T-helper 1 cell treated with Interleukin-12 subunit alpha and Interleukin-12 subunit beta and Interleukin-4 antibody, amounts not matched to agents 30 μg/mL and 1 μg/mL, for 36 hours (primary cell): ENCODE measurements at regions not wholly inside any gene's neighbourhood (a gene's known extent, or its start where the extent isn't known, plus 50 kb on each side); places are given as distances from the start of the nearest gene placed in this dataset.

Experiments
- H3K27ac Mint-ChIP-seq: one replicate; pipeline ENCODE4 v1.8.0; 2021; ENCODE audit warnings: mild to moderate bottlenecking, mixed read lengths
- H3K27me3 Mint-ChIP-seq: one replicate; pipeline ENCODE4 v1.8.0; 2021; ENCODE audit warnings: low read depth, mixed read lengths
- H3K36me3 Mint-ChIP-seq: one replicate; pipeline ENCODE4 v1.8.0; 2021; ENCODE audit warnings: low read depth, mixed read lengths
- H3K4me1 Mint-ChIP-seq: one replicate; pipeline ENCODE4 v1.8.0; 2021; ENCODE audit warnings: low read depth, mixed read lengths
- H3K4me3 Mint-ChIP-seq: one replicate; pipeline ENCODE4 v1.8.0; 2021; ENCODE audit warnings: mild to moderate bottlenecking, moderate library complexity, mixed read lengths
- H3K9me3 Mint-ChIP-seq: one replicate; pipeline ENCODE4 v1.8.0; 2021; ENCODE audit warnings: mixed read lengths

- no peaks in the 10 kb centered on the region for H3K27me3 Mint-ChIP-seq
- H3K9me3 Mint-ChIP-seq: no peaks in the 10 kb centered on the region
- no peak overlapping the region for H3K4me3 Mint-ChIP-seq
- H3K36me3 Mint-ChIP-seq: no peaks in the 10 kb centered on the region
- no peaks in the 10 kb centered on the region for H3K4me1 Mint-ChIP-seq
- H3K27ac Mint-ChIP-seq: no peak overlapping the region
These were observed 243.9 kb upstream of the RAB6C start for GRCh38 chr2:129735576-129735975.

GRCh38 chr2:129737660-129738527, 241.6 kb upstream of the RAB6C start:
- Mint-ChIP-seq H3K4me1 (no peaks in the 10 kb centered on the region), H3K4me3 (no peak overlapping the region), H3K36me3 (no peaks in the 10 kb centered on the region), H3K27me3 (no peaks in the 10 kb centered on the region), H3K9me3 (no peaks in the 10 kb centered on the region), H3K27ac (no peak overlapping the region)

GRCh38 chr2:129738799-129739198, 240.7 kb upstream of the RAB6C start:
- no peak overlapping the region for H3K4me3 Mint-ChIP-seq
- no peaks in the 10 kb centered on the region for H3K27me3 Mint-ChIP-seq
- H3K27ac Mint-ChIP-seq: no peak overlapping the region
- H3K9me3 Mint-ChIP-seq: no peaks in the 10 kb centered on the region
- H3K4me1 Mint-ChIP-seq: no peaks in the 10 kb centered on the region
- no peaks in the 10 kb centered on the region for H3K36me3 Mint-ChIP-seq

- no peaks in the 10 kb centered on the region for H3K36me3 Mint-ChIP-seq
- no peaks in the 10 kb centered on the region for H3K4me1 Mint-ChIP-seq
- no peak overlapping the region for H3K27ac Mint-ChIP-seq
- no peaks in the 10 kb centered on the region for H3K27me3 Mint-ChIP-seq
- H3K9me3 Mint-ChIP-seq: no peaks in the 10 kb centered on the region
- H3K4me3 Mint-ChIP-seq: no peak overlapping the region
These were observed 239.0 kb upstream of the RAB6C start for GRCh38 chr2:129740504-129740903.

- Mint-ChIP-seq H3K36me3 (no peaks in the 10 kb centered on the region), H3K4me3 (no peak overlapping the region), H3K9me3 (no peaks in the 10 kb centered on the region), H3K4me1 (no peaks in the 10 kb centered on the region), H3K27ac (no peak overlapping the region), H3K27me3 (no peaks in the 10 kb centered on the region)
These were observed 238.3 kb upstream of the RAB6C start for GRCh38 chr2:129741165-129741564.

GRCh38 chr2:129741623-129742022, 237.8 kb upstream of the RAB6C start:
- H3K4me3 Mint-ChIP-seq: no peak overlapping the region

GRCh38 chr2:129742415-129743180, 236.9 kb upstream of the RAB6C start:
- H3K4me3 Mint-ChIP-seq: no peak overlapping the region
- no peak overlapping the region for H3K27ac Mint-ChIP-seq
- no peaks in the 10 kb centered on the region for H3K36me3 Mint-ChIP-seq
- H3K9me3 Mint-ChIP-seq: no peaks in the 10 kb centered on the region
- no peaks in the 10 kb centered on the region for H3K27me3 Mint-ChIP-seq
- no peaks in the 10 kb centered on the region for H3K4me1 Mint-ChIP-seq

More at GRCh38 chr2:129741623-129742022, 237.8 kb upstream of the RAB6C start:
- Mint-ChIP-seq H3K9me3 (no peaks in the 10 kb centered on the region), H3K36me3 (no peaks in the 10 kb centered on the region), H3K27ac (no peak overlapping the region), H3K27me3 (no peaks in the 10 kb centered on the region), H3K4me1 (no peaks in the 10 kb centered on the region)

- no peak overlapping the region for H3K27ac Mint-ChIP-seq
- H3K4me1 Mint-ChIP-seq: no peaks in the 10 kb centered on the region
- no peaks in the 10 kb centered on the region for H3K9me3 Mint-ChIP-seq
- H3K27me3 Mint-ChIP-seq: no peaks in the 10 kb centered on the region
- H3K36me3 Mint-ChIP-seq: no peaks in the 10 kb centered on the region
- no peak overlapping the region for H3K4me3 Mint-ChIP-seq
These were observed 235.3 kb upstream of the RAB6C start for GRCh38 chr2:129744141-129744540.

- Mint-ChIP-seq H3K27me3 (no peaks in the 10 kb centered on the region), H3K27ac (no peak overlapping the region), H3K4me1 (no peaks in the 10 kb centered on the region), H3K36me3 (no peaks in the 10 kb centered on the region), H3K4me3 (no peak overlapping the region), H3K9me3 (no peaks in the 10 kb centered on the region)
These were observed 234.8 kb upstream of the RAB6C start for GRCh38 chr2:129744649-129745048.

GRCh38 chr2:129747500-129748125, 231.9 kb upstream of the RAB6C start:
- Mint-ChIP-seq H3K27me3 (no peaks in the 10 kb centered on the region), H3K4me3 (no peak overlapping the region), H3K36me3 (no peaks in the 10 kb centered on the region), H3K9me3 (no peaks in the 10 kb centered on the region), H3K4me1 (no peaks in the 10 kb centered on the region), H3K27ac (no peak overlapping the region)

GRCh38 chr2:129748250-129748649, 231.2 kb upstream of the RAB6C start:
- no peaks in the 10 kb centered on the region for H3K36me3 Mint-ChIP-seq
- H3K27me3 Mint-ChIP-seq: no peaks in the 10 kb centered on the region
- no peak overlapping the region for H3K27ac Mint-ChIP-seq
- no peak overlapping the region for H3K4me3 Mint-ChIP-seq
- H3K4me1 Mint-ChIP-seq: no peaks in the 10 kb centered on the region
- H3K9me3 Mint-ChIP-seq: no peaks in the 10 kb centered on the region

GRCh38 chr2:129748653-129749052, 230.8 kb upstream of the RAB6C start:
- Mint-ChIP-seq H3K4me3 (no peak overlapping the region), H3K4me1 (no peaks in the 10 kb centered on the region), H3K27me3 (no peaks in the 10 kb centered on the region), H3K9me3 (no peaks in the 10 kb centered on the region), H3K27ac (no peak overlapping the region), H3K36me3 (no peaks in the 10 kb centered on the region)

- Mint-ChIP-seq H3K4me1 (no peaks in the 10 kb centered on the region), H3K27ac (no peak overlapping the region), H3K4me3 (no peak overlapping the region), H3K9me3 (no peaks in the 10 kb centered on the region), H3K36me3 (no peaks in the 10 kb centered on the region), H3K27me3 (no peaks in the 10 kb centered on the region)
These were observed 228.1 kb upstream of the RAB6C start for GRCh38 chr2:129751409-129751808.

- H3K9me3 Mint-ChIP-seq: no peaks in the 10 kb centered on the region
- no peaks in the 10 kb centered on the region for H3K36me3 Mint-ChIP-seq
- no peaks in the 10 kb centered on the region for H3K4me1 Mint-ChIP-seq
- H3K27ac Mint-ChIP-seq: no peak overlapping the region
- H3K27me3 Mint-ChIP-seq: no peaks in the 10 kb centered on the region
- no peak overlapping the region for H3K4me3 Mint-ChIP-seq
These were observed 227.3 kb upstream of the RAB6C start for GRCh38 chr2:129752176-129752575.

GRCh38 chr2:129752686-129753085, 226.8 kb upstream of the RAB6C start:
- H3K4me3 Mint-ChIP-seq: no peak overlapping the region
- no peaks in the 10 kb centered on the region for H3K27me3 Mint-ChIP-seq
- no peak overlapping the region for H3K27ac Mint-ChIP-seq
- H3K36me3 Mint-ChIP-seq: no peaks in the 10 kb centered on the region
- no peaks in the 10 kb centered on the region for H3K4me1 Mint-ChIP-seq
- no peaks in the 10 kb centered on the region for H3K9me3 Mint-ChIP-seq
